ENCODE measurements at regions not wholly inside any gene's neighbourhood (a gene's known extent, or its start where the extent isn't known, plus 50 kb on each side); places are given as distances from the start of the nearest gene placed in this dataset.

GRCh38 chr1:200306944-200307754 lies 102.7 kb downstream of the ZNF281 start:
- Mint-ChIP-seq H3K4me1 (ENCODE audit: low read depth) (peaks cover 16% of the 10 kb centered on the region), H3K27ac (peak overlapping the region; percentile 61), H3K4me3 (peak overlapping the region; percentile 70), H3K36me3 (ENCODE audit: low read depth) (no peaks in the 10 kb centered on the region), H3K27me3 (ENCODE audit: low read depth) (peaks cover 40% of the 10 kb centered on the region), H3K9me3 (no peaks in the 10 kb centered on the region)
- DNase-seq (ENCODE audit: low spot score), result no peak

GRCh38 chr1:200305806-200306205 lies 104.0 kb downstream of the ZNF281 start:
- H3K4me3 Mint-ChIP-seq, result no peak overlapping the region
- peaks cover 44% of the 10 kb centered on the region for H3K27me3 Mint-ChIP-seq (ENCODE audit: low read depth)
- H3K4me1 Mint-ChIP-seq (ENCODE audit: low read depth), result peaks cover 16% of the 10 kb centered on the region
- no peaks in the 10 kb centered on the region for H3K36me3 Mint-ChIP-seq (ENCODE audit: low read depth)
- DNase-seq (ENCODE audit: low spot score), result no peak
- no peak overlapping the region for H3K27ac Mint-ChIP-seq
- H3K9me3 Mint-ChIP-seq, result no peaks in the 10 kb centered on the region

GRCh38 chr1:200304171-200304570 lies 105.7 kb downstream of the ZNF281 start:
- Mint-ChIP-seq H3K4me3 (no peak overlapping the region), H3K27ac (no peak overlapping the region), H3K36me3 (ENCODE audit: low read depth) (no peaks in the 10 kb centered on the region), H3K9me3 (no peaks in the 10 kb centered on the region), H3K27me3 (ENCODE audit: low read depth) (peaks cover 51% of the 10 kb centered on the region), H3K4me1 (ENCODE audit: low read depth) (peaks cover 16% of the 10 kb centered on the region)
- DNase-seq (ENCODE audit: low spot score), result no peak

GRCh38 chr1:200302921-200303290 lies 106.9 kb downstream of the ZNF281 start:
- Mint-ChIP-seq H3K9me3 (no peaks in the 10 kb centered on the region), H3K4me1 (ENCODE audit: low read depth) (peaks cover 16% of the 10 kb centered on the region), H3K36me3 (ENCODE audit: low read depth) (no peaks in the 10 kb centered on the region), H3K4me3 (peak overlapping the region; percentile 89), H3K27me3 (ENCODE audit: low read depth) (peaks cover 60% of the 10 kb centered on the region), H3K27ac (no peak overlapping the region)
- DNase-seq (ENCODE audit: low spot score), result no peak

- Mint-ChIP-seq H3K4me1 (ENCODE audit: low read depth) (peaks cover 12% of the 10 kb centered on the region), H3K27me3 (ENCODE audit: low read depth) (peaks cover 65% of the 10 kb centered on the region), H3K27ac (no peak overlapping the region), H3K36me3 (ENCODE audit: low read depth) (no peaks in the 10 kb centered on the region), H3K9me3 (no peaks in the 10 kb centered on the region), H3K4me3 (peak overlapping the region; percentile 89)
- peak; percentile 44 for DNase-seq (ENCODE audit: low spot score)
Measured at GRCh38 chr1:200302192-200302920, 107.5 kb downstream of the ZNF281 start.

GRCh38 chr1:200301152-200301551 lies 108.7 kb downstream of the ZNF281 start:
- Mint-ChIP-seq H3K4me1 (ENCODE audit: low read depth) (peaks cover 7% of the 10 kb centered on the region), H3K4me3 (no peak overlapping the region), H3K9me3 (no peaks in the 10 kb centered on the region), H3K27me3 (ENCODE audit: low read depth) (peaks cover 69% of the 10 kb centered on the region), H3K27ac (no peak overlapping the region), H3K36me3 (ENCODE audit: low read depth) (no peaks in the 10 kb centered on the region)
- DNase-seq (ENCODE audit: low spot score), result no peak

- no peak overlapping the region for H3K27ac Mint-ChIP-seq
- H3K27me3 Mint-ChIP-seq (ENCODE audit: low read depth), result peaks cover 60% of the 10 kb centered on the region
- no peak overlapping the region for H3K4me3 Mint-ChIP-seq
- DNase-seq (ENCODE audit: low spot score), result no peak
- peaks cover 7% of the 10 kb centered on the region for H3K4me1 Mint-ChIP-seq (ENCODE audit: low read depth)
- no peaks in the 10 kb centered on the region for H3K36me3 Mint-ChIP-seq (ENCODE audit: low read depth)
- no peaks in the 10 kb centered on the region for H3K9me3 Mint-ChIP-seq
Measured at GRCh38 chr1:200299571-200299970, 110.3 kb downstream of the ZNF281 start.

GRCh38 chr1:200298242-200298641 lies 111.6 kb downstream of the ZNF281 start:
- no peaks in the 10 kb centered on the region for H3K9me3 Mint-ChIP-seq
- no peak overlapping the region for H3K27ac Mint-ChIP-seq
- DNase-seq (ENCODE audit: low spot score), result no peak
- H3K36me3 Mint-ChIP-seq (ENCODE audit: low read depth), result no peaks in the 10 kb centered on the region
- H3K4me3 Mint-ChIP-seq, result no peak overlapping the region
- H3K27me3 Mint-ChIP-seq (ENCODE audit: low read depth), result peaks cover 53% of the 10 kb centered on the region
- H3K4me1 Mint-ChIP-seq (ENCODE audit: low read depth), result peaks cover 9% of the 10 kb centered on the region

- Mint-ChIP-seq H3K36me3 (ENCODE audit: low read depth) (no peaks in the 10 kb centered on the region), H3K4me1 (ENCODE audit: low read depth) (peaks cover 2% of the 10 kb centered on the region), H3K27ac (no peak overlapping the region), H3K4me3 (no peak overlapping the region), H3K9me3 (no peaks in the 10 kb centered on the region), H3K27me3 (ENCODE audit: low read depth) (peaks cover 49% of the 10 kb centered on the region)
- DNase-seq (ENCODE audit: low spot score), result no peak
Measured at GRCh38 chr1:200296091-200296661, 113.7 kb downstream of the ZNF281 start.

GRCh38 chr1:200294241-200294640 lies 115.6 kb downstream of the ZNF281 start:
- Mint-ChIP-seq H3K4me3 (no peak overlapping the region), H3K9me3 (no peaks in the 10 kb centered on the region), H3K36me3 (ENCODE audit: low read depth) (no peaks in the 10 kb centered on the region), H3K27me3 (ENCODE audit: low read depth) (peaks cover 36% of the 10 kb centered on the region), H3K27ac (no peak overlapping the region), H3K4me1 (ENCODE audit: low read depth) (peaks cover 2% of the 10 kb centered on the region)
- DNase-seq (ENCODE audit: low spot score), result no peak

GRCh38 chr1:200292699-200293098 lies 117.1 kb downstream of the ZNF281 start:
- no peak overlapping the region for H3K4me3 Mint-ChIP-seq
- no peaks in the 10 kb centered on the region for H3K9me3 Mint-ChIP-seq
- no peak for DNase-seq (ENCODE audit: low spot score)
- no peak overlapping the region for H3K27ac Mint-ChIP-seq
- H3K4me1 Mint-ChIP-seq (ENCODE audit: low read depth), result peaks cover 2% of the 10 kb centered on the region
- no peaks in the 10 kb centered on the region for H3K36me3 Mint-ChIP-seq (ENCODE audit: low read depth)
- H3K27me3 Mint-ChIP-seq (ENCODE audit: low read depth), result peaks cover 25% of the 10 kb centered on the region

GRCh38 chr1:200291106-200291505 lies 118.7 kb downstream of the ZNF281 start:
- Mint-ChIP-seq H3K27me3 (ENCODE audit: low read depth) (peaks cover 17% of the 10 kb centered on the region), H3K9me3 (no peaks in the 10 kb centered on the region), H3K36me3 (ENCODE audit: low read depth) (no peaks in the 10 kb centered on the region), H3K4me3 (no peak overlapping the region), H3K4me1 (ENCODE audit: low read depth) (peaks cover 2% of the 10 kb centered on the region), H3K27ac (no peak overlapping the region)
- DNase-seq (ENCODE audit: low spot score), result no peak

GRCh38 chr1:200290010-200290685 lies 119.7 kb downstream of the ZNF281 start:
- Mint-ChIP-seq H3K27ac (no peak overlapping the region), H3K4me1 (ENCODE audit: low read depth) (peaks cover 2% of the 10 kb centered on the region), H3K4me3 (no peak overlapping the region), H3K27me3 (ENCODE audit: low read depth) (peaks cover 17% of the 10 kb centered on the region), H3K9me3 (no peaks in the 10 kb centered on the region), H3K36me3 (ENCODE audit: low read depth) (no peaks in the 10 kb centered on the region)
- DNase-seq (ENCODE audit: low spot score), result no peak

- Mint-ChIP-seq H3K4me3 (no peak overlapping the region), H3K36me3 (ENCODE audit: low read depth) (no peaks in the 10 kb centered on the region), H3K27ac (no peak overlapping the region), H3K27me3 (ENCODE audit: low read depth) (peaks cover 16% of the 10 kb centered on the region), H3K9me3 (no peaks in the 10 kb centered on the region), H3K4me1 (ENCODE audit: low read depth) (no peaks in the 10 kb centered on the region)
- no peak for DNase-seq (ENCODE audit: low spot score)
Measured at GRCh38 chr1:200288226-200288625, 121.6 kb downstream of the ZNF281 start.

Data from T-helper 2 cell treated with Interferon-gamma antibody and Interleukin-4, amounts not matched to agents 5 μg/mL and 100 μg/mL, for 36 hours (primary cell).